ENCODE measurements at regions not wholly inside any gene's neighbourhood (a gene's known extent, or its start where the extent isn't known, plus 50 kb on each side); places are given as distances from the start of the nearest gene placed in this dataset.

DNA sequence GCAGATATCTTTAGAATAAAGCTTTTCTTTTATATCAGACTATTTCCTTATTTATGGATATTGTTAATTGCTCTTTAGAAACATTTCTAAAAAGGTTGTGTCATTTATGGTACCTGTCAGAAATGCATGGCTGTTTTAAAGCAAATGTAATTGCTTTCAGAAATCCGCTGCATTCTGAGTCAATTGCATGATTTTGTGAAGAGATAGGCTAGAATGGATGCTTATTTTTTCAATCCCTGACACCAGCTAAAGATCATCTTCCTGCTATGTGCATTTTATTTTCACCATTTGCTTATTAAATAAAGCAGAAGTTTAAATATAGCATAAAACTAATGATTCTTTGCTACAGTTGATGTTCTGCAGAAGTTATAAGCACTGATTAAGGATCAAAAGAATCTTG lies 170.2 kb upstream of the C9orf72 start:
- TF ChIP-seq, protein P1, sequence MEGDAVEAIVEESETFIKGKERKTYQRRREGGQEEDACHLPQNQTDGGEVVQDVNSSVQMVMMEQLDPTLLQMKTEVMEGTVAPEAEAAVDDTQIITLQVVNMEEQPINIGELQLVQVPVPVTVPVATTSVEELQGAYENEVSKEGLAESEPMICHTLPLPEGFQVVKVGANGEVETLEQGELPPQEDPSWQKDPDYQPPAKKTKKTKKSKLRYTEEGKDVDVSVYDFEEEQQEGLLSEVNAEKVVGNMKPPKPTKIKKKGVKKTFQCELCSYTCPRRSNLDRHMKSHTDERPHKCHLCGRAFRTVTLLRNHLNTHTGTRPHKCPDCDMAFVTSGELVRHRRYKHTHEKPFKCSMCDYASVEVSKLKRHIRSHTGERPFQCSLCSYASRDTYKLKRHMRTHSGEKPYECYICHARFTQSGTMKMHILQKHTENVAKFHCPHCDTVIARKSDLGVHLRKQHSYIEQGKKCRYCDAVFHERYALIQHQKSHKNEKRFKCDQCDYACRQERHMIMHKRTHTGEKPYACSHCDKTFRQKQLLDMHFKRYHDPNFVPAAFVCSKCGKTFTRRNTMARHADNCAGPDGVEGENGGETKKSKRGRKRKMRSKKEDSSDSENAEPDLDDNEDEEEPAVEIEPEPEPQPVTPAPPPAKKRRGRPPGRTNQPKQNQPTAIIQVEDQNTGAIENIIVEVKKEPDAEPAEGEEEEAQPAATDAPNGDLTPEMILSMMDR (conservative IDR thresholded peaks at IDR 0.05 in 1 of 2, IDR thresholded peaks at IDR 0.05 in 1 of 2; ENCODE audit: extremely low read depth in 1 of 2, insufficient read depth in 1 of 2, low read depth in 1 of 2, low read length in 2 of 2): no peak
- no peak for TF ChIP-seq EZH2 (IDR thresholded peaks at IDR 0.05; ENCODE audit: borderline replicate concordance, low read length)

All from mammary epithelial cell (primary cell).